ENCODE measurements at regions not wholly inside any gene's neighbourhood (a gene's known extent, or its start where the extent isn't known, plus 50 kb on each side); places are given as distances from the start of the nearest gene placed in this dataset.
A peak's percentile ranks its signal among the peaks of the same experiment; 100 is the strongest.

GRCh38 chr20:23253524-23253923, 97.1 kb upstream of the NXT1 start:
- DNase-seq (ENCODE audit: low spot score) = no peak

- no peak for DNase-seq (ENCODE audit: low spot score)
These were observed 98.8 kb upstream of the NXT1 start for GRCh38 chr20:23251779-23252178.

- DNase-seq (ENCODE audit: low spot score) = no peak
These were observed 101.0 kb upstream of the NXT1 start for GRCh38 chr20:23249541-23249940.

DNA sequence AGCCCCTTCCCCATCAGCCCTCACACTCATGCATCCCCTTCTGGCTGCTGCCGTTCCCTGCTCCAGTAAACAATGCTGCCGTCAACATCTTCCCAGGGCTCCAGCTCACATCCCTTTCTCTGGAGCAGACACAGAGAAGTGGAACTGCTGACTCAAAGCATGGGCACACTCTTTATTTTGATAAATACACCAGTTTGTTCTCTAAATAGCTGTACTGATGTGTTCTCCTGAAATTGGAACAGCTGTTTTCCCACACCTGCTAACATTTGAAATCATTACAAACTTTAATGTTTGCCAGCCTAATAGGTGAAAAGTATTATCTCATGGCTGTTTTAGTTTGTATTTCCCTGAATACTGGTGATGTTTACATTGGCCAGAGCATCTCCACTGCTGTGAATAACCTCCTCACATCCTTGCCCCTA, 102.1 kb upstream of the NXT1 start:
- DNase-seq (ENCODE audit: low spot score) = no peak

DNA sequence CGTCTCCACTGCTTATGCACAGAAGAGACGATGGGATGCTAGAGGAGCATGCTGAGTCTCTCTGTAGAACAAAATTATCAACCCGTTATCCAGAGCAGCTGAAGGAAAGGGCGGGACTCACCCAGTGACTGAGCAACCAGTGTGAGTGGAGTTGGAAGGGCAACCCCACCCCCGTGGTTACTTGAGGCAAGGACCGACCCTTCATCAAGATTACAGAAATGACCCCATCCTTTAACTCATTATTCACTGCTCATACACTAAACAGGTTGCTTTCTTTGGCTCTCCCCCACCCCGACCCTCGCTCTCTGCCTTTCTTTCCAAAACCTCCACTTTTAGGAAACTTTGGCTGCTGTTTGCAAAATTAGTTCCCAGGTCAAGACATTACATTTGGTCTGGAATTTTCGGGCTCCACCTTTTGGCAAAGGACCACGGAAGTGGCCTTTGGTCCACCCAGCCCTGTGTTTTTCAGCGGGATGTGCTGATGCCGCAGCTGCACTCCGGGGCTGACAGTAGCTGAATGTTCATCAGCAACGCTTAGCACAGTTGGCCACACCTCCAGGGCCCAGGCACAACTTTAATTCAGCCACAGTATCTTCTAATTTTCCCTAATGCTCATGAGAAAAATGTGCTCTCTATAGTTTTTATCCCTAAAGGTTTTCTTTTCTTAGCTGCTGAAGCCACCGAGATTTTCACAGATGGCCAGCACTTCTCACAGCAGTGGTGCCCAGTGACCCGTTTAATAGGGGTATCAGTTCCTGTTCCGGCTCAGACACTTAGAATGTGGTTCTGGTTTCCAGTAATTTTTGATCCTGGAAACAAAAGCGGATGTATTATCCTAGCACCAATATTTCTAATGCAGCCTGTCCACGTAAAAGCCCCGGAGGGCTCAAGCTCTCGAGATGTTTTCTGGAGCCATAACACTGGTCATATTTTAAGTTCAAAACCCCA, 103.6 kb upstream of the NXT1 start:
- peak; percentile 63 for DNase-seq (ENCODE audit: low spot score)

DNA sequence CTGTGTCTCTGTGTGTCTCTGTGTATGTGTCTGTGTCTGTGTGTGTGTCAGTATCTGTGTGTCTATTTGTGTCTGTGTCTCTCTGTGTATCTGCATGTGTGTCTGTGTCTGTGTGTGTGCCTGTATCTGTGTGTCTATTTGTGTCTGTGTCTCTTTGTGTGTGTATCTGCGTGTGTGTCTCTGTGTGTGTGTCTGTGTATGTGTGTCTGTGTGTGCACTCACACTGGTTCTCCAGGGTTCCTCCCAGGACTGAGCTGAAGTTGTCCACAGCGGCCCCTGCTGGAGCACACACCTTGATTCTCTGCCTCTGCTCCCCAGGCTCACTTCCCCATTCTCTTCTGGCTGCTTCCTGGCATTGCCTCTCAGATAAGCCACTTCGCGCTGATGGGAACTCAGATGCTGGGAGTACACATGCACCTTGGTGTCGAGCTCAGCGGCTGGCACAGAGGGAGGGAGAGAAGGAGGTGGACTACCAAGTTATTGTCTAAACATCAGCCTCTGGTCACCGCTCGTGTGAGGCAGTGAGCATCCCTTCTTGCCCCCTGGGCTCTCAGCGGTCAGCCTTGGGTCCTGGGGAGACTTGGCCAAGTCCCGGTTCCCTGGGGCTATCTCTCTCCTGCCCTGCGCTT, 104.9 kb upstream of the NXT1 start:
- DNase-seq (ENCODE audit: low spot score) = peak; percentile 23

- no peak for DNase-seq (ENCODE audit: low spot score)
These were observed 105.6 kb upstream of the NXT1 start for GRCh38 chr20:23244916-23245552.

DNA sequence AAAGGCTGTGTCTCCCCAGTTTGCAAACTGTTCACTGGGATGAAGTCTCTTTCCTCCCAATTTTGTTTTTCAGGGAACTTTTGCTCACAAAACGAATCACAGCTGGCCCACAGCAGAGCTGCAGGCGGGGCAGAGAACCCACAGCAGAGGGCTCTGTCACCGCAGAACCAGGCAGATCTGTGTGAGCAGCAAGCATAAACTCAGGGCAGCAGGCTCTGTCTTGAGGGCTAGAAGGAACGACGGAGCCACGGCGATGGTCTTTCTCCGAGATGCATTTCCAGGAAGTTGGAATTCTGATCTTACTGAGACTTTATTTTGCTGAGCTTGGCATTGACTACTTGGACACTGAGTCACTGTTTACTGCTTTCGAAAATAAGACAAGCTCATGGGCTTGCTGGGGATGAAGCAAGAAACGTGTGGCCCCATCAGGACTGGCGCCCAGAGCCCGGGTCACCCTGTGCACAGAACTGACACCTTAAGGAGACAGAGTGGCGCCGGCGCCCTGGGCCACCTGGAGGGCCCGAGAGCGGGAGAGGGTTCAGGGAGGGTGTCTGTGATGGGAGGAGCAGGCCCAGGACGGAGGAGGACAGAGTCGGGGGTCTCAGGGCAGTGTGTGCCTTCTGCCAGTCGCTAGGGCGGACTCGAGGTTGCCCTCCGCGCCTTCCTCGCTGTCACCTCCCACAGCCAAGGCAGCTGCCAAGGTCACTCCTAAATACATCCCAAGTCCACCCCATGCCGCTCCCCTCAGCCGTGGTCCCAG, 106.3 kb upstream of the NXT1 start:
- no peak for DNase-seq (ENCODE audit: low spot score)

- no peak for DNase-seq (ENCODE audit: low spot score)
These were observed 106.8 kb upstream of the NXT1 start for GRCh38 chr20:23243791-23244155.

DNA sequence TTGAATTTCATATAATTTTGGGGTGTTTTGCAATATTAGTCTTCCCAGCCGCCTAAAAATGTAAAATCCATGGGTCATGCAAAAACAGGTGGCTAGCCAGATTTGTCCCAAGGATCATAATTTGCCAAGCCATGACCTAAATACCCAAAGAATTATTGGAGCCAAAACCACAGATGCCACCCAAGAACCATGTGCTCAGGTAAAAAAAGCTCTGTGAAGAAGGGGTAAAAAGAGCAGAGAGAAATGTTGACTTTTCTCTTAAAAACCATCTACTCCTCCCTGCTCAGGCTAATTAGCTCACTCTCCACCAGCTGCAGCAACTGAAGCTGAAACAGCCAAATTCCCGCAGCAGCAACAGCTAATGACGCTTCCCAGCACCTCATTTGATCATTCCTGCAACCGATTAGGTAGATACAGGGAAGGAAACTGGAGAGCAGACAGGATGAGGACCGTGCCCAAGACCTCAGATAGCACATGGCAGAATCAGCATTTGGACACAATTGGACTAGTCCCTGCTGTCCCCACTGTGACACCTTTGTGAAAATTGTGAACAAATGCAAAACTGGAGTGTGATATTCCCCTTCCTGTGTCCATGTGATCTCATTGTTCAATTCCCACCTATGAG, 107.9 kb upstream of the NXT1 start:
- peak; percentile 90 for DNase-seq (ENCODE audit: low spot score)

GRCh38 chr20:23242104-23242503, 108.5 kb upstream of the NXT1 start:
- DNase-seq (ENCODE audit: low spot score) = no peak

DNA sequence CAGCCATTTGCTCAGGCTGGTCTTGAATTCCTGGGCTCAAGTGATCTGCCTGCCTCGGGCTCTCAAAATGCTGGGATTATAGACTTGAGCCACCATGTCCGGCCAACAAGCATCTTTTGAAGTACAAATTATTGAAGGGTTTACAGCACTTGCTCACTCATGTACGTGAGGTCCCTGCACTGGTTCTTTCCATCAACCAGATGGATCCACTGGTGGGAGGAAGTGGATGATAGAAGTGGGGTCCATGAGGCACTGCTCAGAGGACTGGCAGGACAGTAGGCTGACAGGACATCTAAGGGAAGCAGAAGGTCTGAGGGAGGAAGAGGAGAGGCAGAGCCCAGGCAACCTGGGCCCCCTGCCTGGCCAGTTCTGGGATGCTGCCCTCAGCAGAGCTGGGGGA, 109.2 kb upstream of the NXT1 start:
- DNase-seq (ENCODE audit: low spot score) = peak; percentile 10

DNA sequence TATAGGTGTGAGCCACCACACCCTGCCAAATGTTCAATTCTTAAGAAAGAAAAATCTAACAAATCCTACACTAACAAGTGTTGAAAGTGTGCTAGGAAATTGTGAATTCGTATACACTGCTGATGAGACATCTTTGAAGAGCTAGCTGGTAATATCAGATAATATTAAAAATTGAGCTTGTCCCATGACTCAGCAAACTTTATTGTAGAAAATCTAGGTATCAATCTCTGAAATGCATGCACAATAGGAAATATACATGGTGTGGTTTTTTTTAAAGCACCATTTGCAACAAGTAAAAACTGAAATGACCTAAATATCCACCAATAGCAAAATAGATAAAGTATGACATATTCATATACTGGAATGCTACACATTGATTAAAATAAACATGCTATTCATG, 110.1 kb upstream of the NXT1 start:
- no peak for DNase-seq (ENCODE audit: low spot score)

DNA sequence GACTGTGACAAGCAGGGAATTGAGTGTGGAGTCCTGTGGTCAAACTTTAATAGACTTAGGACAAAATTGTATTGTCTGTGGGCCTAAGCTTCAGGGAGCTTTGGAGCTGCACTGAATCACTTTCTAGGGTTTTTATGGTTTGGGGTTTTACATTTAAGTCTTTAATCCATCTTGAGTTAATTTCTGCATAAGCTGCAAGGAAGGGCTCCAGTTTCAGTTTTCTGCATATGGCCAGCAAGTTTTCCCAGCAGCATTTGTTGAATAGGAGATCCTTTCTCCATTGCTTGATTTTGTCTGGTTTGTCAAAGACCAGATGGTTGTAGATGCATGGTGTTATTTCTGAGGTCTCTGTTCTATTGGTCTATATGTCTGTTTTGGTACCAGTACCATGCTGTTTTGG, 113.4 kb upstream of the NXT1 start:
- DNase-seq (ENCODE audit: low spot score) = no peak

GRCh38 chr20:23235173-23236027, 115.2 kb upstream of the NXT1 start:
- peak; percentile 61 for DNase-seq (ENCODE audit: low spot score)

GRCh38 chr20:23234311-23235078, 116.1 kb upstream of the NXT1 start:
- no peak for DNase-seq (ENCODE audit: low spot score)

- no peak for DNase-seq (ENCODE audit: low spot score)
These were observed 117.2 kb upstream of the NXT1 start for GRCh38 chr20:23233341-23233740.

GRCh38 chr20:23232679-23233308, 117.8 kb upstream of the NXT1 start:
- no peak for DNase-seq (ENCODE audit: low spot score)

- no peak for DNase-seq (ENCODE audit: low spot score)
These were observed 118.4 kb upstream of the NXT1 start for GRCh38 chr20:23232219-23232581.

Measured in cerebellar cortex (tissue), 1 donor.